ENCODE measurements at regions not wholly inside any gene's neighbourhood (a gene's known extent, or its start where the extent isn't known, plus 50 kb on each side); places are given as distances from the start of the nearest gene placed in this dataset.

DNA sequence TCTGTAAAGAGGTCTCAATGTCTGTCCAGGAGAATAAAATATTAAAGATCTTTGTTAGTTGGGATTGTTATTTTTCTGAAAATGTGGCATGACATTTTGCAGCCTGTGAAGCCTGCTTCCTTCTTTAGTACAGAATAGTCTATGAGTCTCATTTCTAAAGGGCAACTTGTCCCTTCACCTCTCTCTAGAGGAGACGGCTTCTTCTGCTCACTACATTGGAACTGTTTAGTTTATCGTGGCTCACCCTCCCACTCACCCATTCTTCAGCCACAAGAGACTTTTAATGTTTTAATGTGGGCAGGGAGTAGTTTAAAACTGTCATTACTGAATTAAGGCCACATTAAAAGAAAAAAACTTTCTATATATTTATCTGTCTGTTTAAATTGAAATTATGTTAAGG lies 161.0 kb downstream of the BARD1 start:
- no peak for ATAC-seq

GRCh38 chr2:214631406-214631805 lies 178.1 kb downstream of the BARD1 start:
- no peak for TF ChIP-seq CTCF (IDR thresholded peaks at IDR 0.05)
- Histone ChIP-seq H3K4me3 (no peak overlapping the region), H3K36me3 (no peaks in the 10 kb centered on the region), H3K9me3 (peaks cover 0 to 2% of the 10 kb centered on the region in 2 donors), H3K4me1 (no peaks in the 10 kb centered on the region), H3K27me3 (no peaks in the 10 kb centered on the region), H3K27ac (no peak overlapping the region)
- DNase-seq, result no peak
- intact Hi-C loops (cut with DNase I), result no loop called here
- ATAC-seq, result no peak

More for the DNA sequence above, 161.0 kb downstream of the BARD1 start:
- Histone ChIP-seq H3K27me3 (no peaks in the 10 kb centered on the region), H3K9me3 (no peaks in the 10 kb centered on the region), H3K27ac (no peak overlapping the region), H3K4me1 (no peaks in the 10 kb centered on the region), H3K36me3 (no peaks in the 10 kb centered on the region), H3K4me3 (no peak overlapping the region)
- DNase-seq, result no peak
- no peak for TF ChIP-seq CTCF (IDR thresholded peaks at IDR 0.05)
- intact Hi-C loops (cut with DNase I), result no loop called here

GRCh38 chr2:214630402-214631045 lies 179.0 kb downstream of the BARD1 start:
- Histone ChIP-seq H3K9me3 (no peaks in the 10 kb centered on the region), H3K36me3 (no peaks in the 10 kb centered on the region), H3K27ac (no peak overlapping the region), H3K4me3 (no peak overlapping the region), H3K27me3 (no peaks in the 10 kb centered on the region), H3K4me1 (no peaks in the 10 kb centered on the region)
- no peak for DNase-seq
- intact Hi-C loops (cut with DNase I), result no loop called here
- ATAC-seq, result no peak
- TF ChIP-seq CTCF (IDR thresholded peaks at IDR 0.05), result no peak

GRCh38 chr2:214629875-214630274 lies 179.6 kb downstream of the BARD1 start:
- H3K27me3 ChIP-seq, result no peaks in the 10 kb centered on the region
- no peaks in the 10 kb centered on the region for H3K9me3 ChIP-seq
- H3K36me3 ChIP-seq, result no peaks in the 10 kb centered on the region
- no peak for TF ChIP-seq CTCF (IDR thresholded peaks at IDR 0.05)
- H3K4me1 ChIP-seq, result no peaks in the 10 kb centered on the region
- H3K4me3 ChIP-seq, result no peak overlapping the region
- DNase-seq (peak in 2 of 4 donors; percentile 26 to 40), ATAC-seq (no peak)
- H3K27ac ChIP-seq, result no peak overlapping the region
- intact Hi-C loops (cut with DNase I), result no loop called here

Data from left lung (tissue), 4 donors.